A549 (cell line): ENCODE measurements at regions not wholly inside any gene's neighbourhood (a gene's known extent, or its start where the extent isn't known, plus 50 kb on each side); places are given as distances from the start of the nearest gene placed in this dataset.

Experiments used
- ATAC-seq, 2 experiments: fragments of 200-7000 bp in 1 of 2; fragments of >200 bp in 1 of 2; cut with Nextera tagmentation in 1 of 2; cut with Tn5 transposase in 1 of 2; 3 replicates each; pipeline versions ENCODE4 v1.8.0 to v1.9.1; 2018 to 2020; ENCODE audit warnings: mild to moderate bottlenecking in 1 of 2, moderate library complexity in 1 of 2
- CTCF ChIA-PET: fragments of 300-600 bp; sonication (Branson Sonifier 250); formaldehyde crosslinking; extraction: SDS; loops from one replicate; lab custom pipeline; 2021; ENCODE audit warnings: antibody characterized with exemption, inconsistent platforms; lab: Yijun Ruan, JAX
- POLR2A ChIA-PET: fragments of 350-600 bp; formaldehyde crosslinking; extraction: SDS; loops from one replicate; lab custom pipeline; 2021; ENCODE audit warnings: antibody characterized with exemption, inconsistent platforms; lab: Yijun Ruan, JAX
- DNase-seq, 2 experiments: peaks; one replicate each; pipeline versions ENCODE4 v3.0.0 to v3.0.0-alpha.2; 2011 to 2016; ENCODE audit warnings: low read depth in 1 of 2, low spot score in 1 of 2
- FAIRE-seq: peaks from 2 replicates; lab custom pipeline; 2011; peaks lifted over from hg19 to GRCh38; lab: Jason Lieb, UNC
- H3K27ac ChIP-seq, 2 experiments: fragments of >200 bp; sonication (Bioruptor Twin); formaldehyde crosslinking; 3 replicates each; pipeline ENCODE4 v1.5.1; 2016 to 2017
- H3K4me1 ChIP-seq: fragments of >200 bp; sonication (Bioruptor Twin); formaldehyde crosslinking; 3 replicates; pipeline ENCODE4 v1.6.1; 2016
- H3K4me2 ChIP-seq: fragments of >200 bp; sonication (Bioruptor Twin); formaldehyde crosslinking; 3 replicates; pipeline ENCODE4 v1.6.1; 2016
- H3K4me3 ChIP-seq: fragments of >200 bp; sonication (Bioruptor Twin); formaldehyde crosslinking; 3 replicates; pipeline ENCODE4 v1.5.1; 2016
- H3K9me3 ChIP-seq: fragments of >200 bp; sonication (Bioruptor Twin); formaldehyde crosslinking; 3 replicates; pipeline ENCODE4 v1.6.1; 2016
- CBX8 ChIP-seq: fragments of 200-600 bp; sonication (generic); IDR thresholded peaks from 2 replicates; pipeline ENCODE4 v1.6.1; 2016
- CEBPB ChIP-seq, 2 experiments: fragments of >200 bp in 1 of 2; sonication (Bioruptor Twin) in 1 of 2; formaldehyde crosslinking in 1 of 2; IDR thresholded peaks; 2 replicates each; pipeline ENCODE4 v1.6.1; 2012 to 2016
- CHD2 ChIP-seq: fragments of 150-350 bp; IDR thresholded peaks from 2 replicates; pipeline ENCODE4 v1.6.1; 2014; ENCODE audit warnings: low read length; ENCODE audit not compliant: partially characterized antibody
- E2F6 ChIP-seq: IDR thresholded peaks from 2 replicates; pipeline ENCODE4 v1.6.1; 2012; ENCODE audit warnings: low read depth, borderline replicate concordance
- EHF ChIP-seq: fragments of 250-450 bp; sonication (Bioruptor Pico); IDR thresholded peaks from 2 replicates; pipeline ENCODE4 v1.5.0; 2020; ENCODE audit warnings: mild to moderate bottlenecking
- FOSL2 ChIP-seq, 2 experiments: fragments of 450-650 bp in 1 of 2; fragments of >200 bp in 1 of 2; sonication (Bioruptor Twin) in 1 of 2; formaldehyde crosslinking; IDR thresholded peaks; 2 replicates each; pipeline versions ENCODE4 v1.5.0 to v1.6.1; 2016 to 2020; ENCODE audit warnings: mild to moderate bottlenecking in 1 of 2, moderate library complexity in 1 of 2
- GATA3 ChIP-seq: IDR thresholded peaks from 2 replicates; pipeline ENCODE4 v1.6.1; 2012; ENCODE audit warnings: borderline replicate concordance
- HDAC2 ChIP-seq: fragments of 200-600 bp; sonication (generic); IDR thresholded peaks from 2 replicates; pipeline ENCODE4 v1.6.1; 2016
- HES2 ChIP-seq: fragments of >200 bp; sonication (Bioruptor Twin); formaldehyde crosslinking; IDR thresholded peaks from 2 replicates; pipeline ENCODE4 v1.6.1; 2016
- JUNB ChIP-seq: fragments of >200 bp; sonication (Bioruptor Twin); formaldehyde crosslinking; IDR thresholded peaks from 2 replicates; pipeline ENCODE4 v1.6.1; 2016
- KDM1A ChIP-seq: fragments of 200-600 bp; sonication (generic); IDR thresholded peaks from 2 replicates; pipeline ENCODE4 v1.6.1; 2016; ENCODE audit warnings: low read depth, mild to moderate bottlenecking
- MAFK ChIP-seq: fragments of 450-650 bp; IDR thresholded peaks from 2 replicates; pipeline ENCODE4 v1.6.1; 2014; ENCODE audit not compliant: partially characterized antibody
- MAZ ChIP-seq: fragments of 150-350 bp; IDR thresholded peaks from 2 replicates; pipeline ENCODE4 v1.6.1; 2014; ENCODE audit warnings: antibody characterized with exemption, low read depth, low read length, borderline replicate concordance
- NPAS2 ChIP-seq: fragments of 250-450 bp; sonication (Bioruptor Pico); IDR thresholded peaks from 2 replicates; pipeline ENCODE4 v1.8.0; 2022; ENCODE audit warnings: mild to moderate bottlenecking, moderate library complexity, borderline replicate concordance
- PHF8 ChIP-seq: fragments of 200-600 bp; sonication (generic); IDR thresholded peaks from 2 replicates; pipeline ENCODE4 v1.6.1; 2016; ENCODE audit warnings: low read depth, mild to moderate bottlenecking, antibody characterized with exemption, moderate library complexity, borderline replicate concordance
- RCOR1 ChIP-seq: fragments of 150-350 bp; IDR thresholded peaks from 2 replicates; pipeline ENCODE4 v1.6.1; 2014; ENCODE audit warnings: antibody characterized with exemption, low read length, low read depth
- RNF2 ChIP-seq: fragments of 200-600 bp; sonication (generic); IDR thresholded peaks from 2 replicates; pipeline ENCODE4 v1.6.1; 2016; ENCODE audit warnings: low read depth, mild to moderate bottlenecking, antibody characterized with exemption, moderate library complexity, borderline replicate concordance
- ZFP36 ChIP-seq: fragments of 450-650 bp; IDR thresholded peaks from 2 replicates; pipeline ENCODE4 v1.6.1; 2014; ENCODE audit warnings: borderline replicate concordance; ENCODE audit not compliant: partially characterized antibody
- ZNF302 ChIP-seq: fragments of 250-450 bp; sonication (Bioruptor Pico); IDR thresholded peaks from 2 replicates; pipeline ENCODE4 v1.9.0; 2021; ENCODE audit warnings: inconsistent platforms, mild to moderate bottlenecking, moderate library complexity
- ZSCAN20 ChIP-seq: fragments of 250-450 bp; sonication (Bioruptor Pico); IDR thresholded peaks from 2 replicates; pipeline ENCODE4 v1.8.0; 2022; ENCODE audit warnings: mild to moderate bottlenecking, moderate library complexity
- whole genome bisulfite sequencing: methylation state at CpG from one replicate; pipeline ENCODE4 v1.1.6; 2017; ENCODE audit errors: missing lambda C conversion rate; 5-methylcytosine and 5-hydroxymethylcytosine counted together
- TF ChIP-seq, protein P1 (sequence below): fragments of 250-450 bp; sonication (Bioruptor Pico); IDR thresholded peaks from 2 replicates; pipeline ENCODE4 v1.5.0; 2020; ENCODE audit warnings: low read depth, mild to moderate bottlenecking, moderate library complexity
- TF ChIP-seq, protein P2 (sequence below): fragments of >200 bp; sonication (Bioruptor Twin); formaldehyde crosslinking; IDR thresholded peaks from 3 replicates; pipeline ENCODE4 v1.5.1; 2016
- TF ChIP-seq, protein P3 (sequence below): fragments of 450-650 bp; IDR thresholded peaks from 2 replicates; pipeline ENCODE4 v1.6.1; 2014; ENCODE audit warnings: antibody characterized with exemption

GRCh38 chr17:73735245-73735644 lies 91.0 kb upstream of the SDK2 start:
- Histone ChIP-seq H3K27ac (no peak overlapping the region), H3K4me2 (no peak overlapping the region), H3K4me3 (no peak overlapping the region), H3K9me3 (peaks cover 14% of the 10 kb centered on the region), H3K4me1 (no peaks in the 10 kb centered on the region)
- FAIRE-seq = no peak
- WGBS = 35% methylated on average over 6 of the region's 6 CpGs
- POLR2A ChIA-PET = no interaction called here
- CTCF ChIA-PET = no interaction called here
- TF ChIP-seq NPAS2 (CRISPR knock-in tag) (no peak), ZSCAN20 (CRISPR knock-in tag) (no peak), ZFP36 (no peak), RNF2 (no peak), CHD2 (no peak), GATA3 (no peak), HES2 (no peak), ZNF302 (CRISPR knock-in tag) (no peak)
- DNase-seq = no peak
- ATAC-seq = no peak

- TF ChIP-seq KDM1A = no peak
- TF ChIP-seq RCOR1 = no peak
- TF ChIP-seq, protein P1, sequence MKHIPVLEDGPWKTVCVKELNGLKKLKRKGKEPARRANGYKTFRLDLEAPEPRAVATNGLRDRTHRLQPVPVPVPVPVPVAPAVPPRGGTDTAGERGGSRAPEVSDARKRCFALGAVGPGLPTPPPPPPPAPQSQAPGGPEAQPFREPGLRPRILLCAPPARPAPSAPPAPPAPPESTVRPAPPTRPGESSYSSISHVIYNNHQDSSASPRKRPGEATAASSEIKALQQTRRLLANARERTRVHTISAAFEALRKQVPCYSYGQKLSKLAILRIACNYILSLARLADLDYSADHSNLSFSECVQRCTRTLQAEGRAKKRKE (CRISPR knock-in tag) = no peak
- no peak for TF ChIP-seq CHD2
- TF ChIP-seq EHF (CRISPR knock-in tag) = no peak
- TF ChIP-seq, protein P2, sequence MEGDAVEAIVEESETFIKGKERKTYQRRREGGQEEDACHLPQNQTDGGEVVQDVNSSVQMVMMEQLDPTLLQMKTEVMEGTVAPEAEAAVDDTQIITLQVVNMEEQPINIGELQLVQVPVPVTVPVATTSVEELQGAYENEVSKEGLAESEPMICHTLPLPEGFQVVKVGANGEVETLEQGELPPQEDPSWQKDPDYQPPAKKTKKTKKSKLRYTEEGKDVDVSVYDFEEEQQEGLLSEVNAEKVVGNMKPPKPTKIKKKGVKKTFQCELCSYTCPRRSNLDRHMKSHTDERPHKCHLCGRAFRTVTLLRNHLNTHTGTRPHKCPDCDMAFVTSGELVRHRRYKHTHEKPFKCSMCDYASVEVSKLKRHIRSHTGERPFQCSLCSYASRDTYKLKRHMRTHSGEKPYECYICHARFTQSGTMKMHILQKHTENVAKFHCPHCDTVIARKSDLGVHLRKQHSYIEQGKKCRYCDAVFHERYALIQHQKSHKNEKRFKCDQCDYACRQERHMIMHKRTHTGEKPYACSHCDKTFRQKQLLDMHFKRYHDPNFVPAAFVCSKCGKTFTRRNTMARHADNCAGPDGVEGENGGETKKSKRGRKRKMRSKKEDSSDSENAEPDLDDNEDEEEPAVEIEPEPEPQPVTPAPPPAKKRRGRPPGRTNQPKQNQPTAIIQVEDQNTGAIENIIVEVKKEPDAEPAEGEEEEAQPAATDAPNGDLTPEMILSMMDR = no peak
- TF ChIP-seq CBX8 = no peak
- TF ChIP-seq HDAC2 = no peak
- TF ChIP-seq, protein P3, sequence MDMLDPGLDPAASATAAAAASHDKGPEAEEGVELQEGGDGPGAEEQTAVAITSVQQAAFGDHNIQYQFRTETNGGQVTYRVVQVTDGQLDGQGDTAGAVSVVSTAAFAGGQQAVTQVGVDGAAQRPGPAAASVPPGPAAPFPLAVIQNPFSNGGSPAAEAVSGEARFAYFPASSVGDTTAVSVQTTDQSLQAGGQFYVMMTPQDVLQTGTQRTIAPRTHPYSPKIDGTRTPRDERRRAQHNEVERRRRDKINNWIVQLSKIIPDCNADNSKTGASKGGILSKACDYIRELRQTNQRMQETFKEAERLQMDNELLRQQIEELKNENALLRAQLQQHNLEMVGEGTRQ = no peak
- TF ChIP-seq ZFP36 = no peak
- no peaks in the 10 kb centered on the region for H3K9me3 ChIP-seq
- DNase-seq = no peak
- ChIA-PET CTCF (interaction anchor here (0.7 to 1.7 kb wide), 4 partner anchors 8 to 259 kb away, joined by 3 to 6 read pairs (median 4); no protein-coding TSS in a partner anchor), POLR2A (no interaction called here)
- WGBS = 68% methylated on average over 16 of the region's 16 CpGs
- ATAC-seq = no peak; a peak in 1 of 6 replicates
- H3K4me1 ChIP-seq = no peaks in the 10 kb centered on the region
- H3K27ac ChIP-seq = no peak overlapping the region
- H3K4me3 ChIP-seq = no peak overlapping the region
- no peak for FAIRE-seq
- H3K4me2 ChIP-seq = no peak overlapping the region
These were observed 94.7 kb upstream of the SDK2 start for GRCh38 chr17:73738751-73739575.

DNA sequence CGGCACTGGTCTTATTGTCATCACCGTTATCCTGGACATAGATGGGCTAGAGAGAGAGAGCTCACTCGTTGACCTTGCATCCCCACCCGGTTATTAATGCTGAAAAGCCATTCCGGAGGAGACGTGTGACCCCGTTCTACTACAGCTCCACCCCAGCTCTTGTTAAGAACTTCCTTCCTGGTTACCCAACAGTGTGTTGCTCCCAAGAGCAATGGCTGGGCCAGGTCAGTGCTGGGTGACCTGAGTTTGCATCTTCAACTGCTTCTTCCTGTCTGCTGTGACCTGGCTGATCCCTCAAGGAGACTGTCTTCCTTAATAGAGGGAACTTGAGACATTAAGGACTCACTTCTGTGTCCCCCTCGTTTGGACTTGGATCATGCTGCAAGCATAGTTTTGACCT lies 96.1 kb upstream of the SDK2 start:
- H3K27ac ChIP-seq = no peak overlapping the region
- WGBS = 54% methylated on average over 8 of the region's 8 CpGs
- no peaks in the 10 kb centered on the region for H3K9me3 ChIP-seq
- H3K4me1 ChIP-seq = no peaks in the 10 kb centered on the region
- ATAC-seq (no peak), FAIRE-seq (no peak), DNase-seq (no peak)
- H3K4me2 ChIP-seq = no peak overlapping the region
- ChIA-PET CTCF (interaction anchor here (0.7 kb wide), 2 partner anchors 11 to 17 kb away, joined by 3 to 4 read pairs; no protein-coding TSS in a partner anchor), POLR2A (no interaction called here)
- TF ChIP-seq MAFK (no peak), JUNB (no peak), PHF8 (no peak), EHF (CRISPR knock-in tag) (no peak), FOSL2 (IDR thresholded peaks at IDR 0.05) (no peak), FOSL2 (CRISPR knock-in tag; IDR thresholded peaks at IDR 0.05) (no peak), MAZ (no peak), E2F6 (no peak), ZSCAN20 (CRISPR knock-in tag) (no peak), CHD2 (no peak), CEBPB (IDR thresholded peaks at IDR 0.05) (no peak)
- H3K4me3 ChIP-seq = no peak overlapping the region
